ENCODE measurements at regions not wholly inside any gene's neighbourhood (a gene's known extent, or its start where the extent isn't known, plus 50 kb on each side); places are given as distances from the start of the nearest gene placed in this dataset.

GRCh38 chr5:97443740-97444139, 260.7 kb upstream of the RIOK2 start:
- TF ChIP-seq CTCF (tag by site-specific recombination; IDR thresholded peaks at IDR 0.05), result no peak
- no peak for TF ChIP-seq ZNF19 (tag by site-specific recombination; IDR thresholded peaks at IDR 0.05; ENCODE audit: low read depth)
- no peak for TF ChIP-seq ZNF701 (tag by site-specific recombination; IDR thresholded peaks at IDR 0.05)
- TF ChIP-seq ZIC2 (tag by site-specific recombination; IDR thresholded peaks at IDR 0.05), result no peak
- TF ChIP-seq KLF9 (tag by site-specific recombination; IDR thresholded peaks at IDR 0.05; ENCODE audit: low read depth), result no peak
- no peak for TF ChIP-seq SCRT2 (tag by site-specific recombination; IDR thresholded peaks at IDR 0.05)
- TF ChIP-seq YY1 (tag by site-specific recombination; IDR thresholded peaks at IDR 0.05), result no peak
- TF ChIP-seq ZNF335 (tag by site-specific recombination; conservative IDR thresholded peaks at IDR 0.05), result no peak
